ENCODE measurements at regions not wholly inside any gene's neighbourhood (a gene's known extent, or its start where the extent isn't known, plus 50 kb on each side); places are given as distances from the start of the nearest gene placed in this dataset.

- DNase-seq (no peak), ATAC-seq (no peak), FAIRE-seq (no peak)
- Histone ChIP-seq H3K4me1 (no peaks in the 10 kb centered on the region), H3K27ac (no peak overlapping the region), H3K4me3 (no peak overlapping the region), H3K9me3 (no peaks in the 10 kb centered on the region), H3K36me3 (no peaks in the 10 kb centered on the region), H3K27me3 (no peaks in the 10 kb centered on the region)
- intact Hi-C loops (cut with DNase I), result no loop called here
- WGBS, 2 donors, result 86 to 93% methylated on average over 2 of the region's 2 CpGs
- TF ChIP-seq CTCF (IDR thresholded peaks at IDR 0.05), result no peak
Measured at GRCh38 chr10:78568620-78569019, 500.1 kb upstream of the ZMIZ1 start.

- Histone ChIP-seq H3K27ac (no peak overlapping the region), H3K4me3 (no peak overlapping the region), H3K27me3 (no peaks in the 10 kb centered on the region), H3K4me1 (no peaks in the 10 kb centered on the region), H3K36me3 (no peaks in the 10 kb centered on the region), H3K9me3 (no peaks in the 10 kb centered on the region)
- intact Hi-C loops (cut with DNase I), result no loop called here
- ATAC-seq (no peak), FAIRE-seq (no peak), DNase-seq (no peak)
- WGBS, 2 donors, result 81 to 84% methylated on average over 7 of the region's 7 CpGs
- TF ChIP-seq CTCF (IDR thresholded peaks at IDR 0.05), result no peak
Measured at GRCh38 chr10:78570633-78571235, 498.0 kb upstream of the ZMIZ1 start.

GRCh38 chr10:78571286-78571685 is 497.5 kb upstream of the ZMIZ1 start:
- 87 to 89% methylated on average over 7 of the region's 7 CpGs for WGBS, 2 donors
- no peaks in the 10 kb centered on the region for H3K4me1 ChIP-seq
- H3K4me3 ChIP-seq, result no peak overlapping the region
- TF ChIP-seq CTCF (IDR thresholded peaks at IDR 0.05), result no peak
- intact Hi-C loops (cut with DNase I), result no loop called here
- H3K27ac ChIP-seq, result no peak overlapping the region
- H3K9me3 ChIP-seq, result no peaks in the 10 kb centered on the region
- no peak for DNase-seq
- H3K36me3 ChIP-seq, result no peaks in the 10 kb centered on the region
- ATAC-seq, result no peak
- no peaks in the 10 kb centered on the region for H3K27me3 ChIP-seq
- no peak for FAIRE-seq

DNA sequence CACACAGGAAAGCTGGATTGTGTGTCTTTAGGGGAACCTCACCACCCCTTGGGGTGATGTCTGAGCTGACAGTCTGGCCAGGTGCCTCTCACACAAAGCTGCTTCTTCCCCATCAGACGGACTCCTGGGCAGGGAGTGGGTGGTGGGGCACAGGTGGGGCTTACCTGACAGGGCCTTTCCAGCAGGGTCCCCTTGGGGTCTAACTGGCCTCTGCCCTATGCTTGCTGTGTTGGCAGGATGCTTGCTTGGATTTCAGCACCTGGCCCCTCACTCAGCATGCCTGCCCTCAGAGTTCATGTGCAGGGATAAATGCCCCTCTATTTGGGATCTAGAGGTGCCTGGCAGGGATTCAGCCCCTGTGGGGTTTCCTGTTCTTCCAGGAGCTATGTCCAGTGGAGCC is 496.9 kb upstream of the ZMIZ1 start:
- Histone ChIP-seq H3K36me3 (no peaks in the 10 kb centered on the region), H3K4me3 (no peak overlapping the region), H3K27ac (no peak overlapping the region), H3K9me3 (no peaks in the 10 kb centered on the region), H3K4me1 (no peaks in the 10 kb centered on the region), H3K27me3 (no peaks in the 10 kb centered on the region)
- intact Hi-C loops (cut with DNase I), result no loop called here
- DNase-seq, result no peak
- 59 to 100% methylated on average over 1 of the region's 1 CpG for WGBS, 2 donors
- ATAC-seq, result no peak
- TF ChIP-seq CTCF (IDR thresholded peaks at IDR 0.05), result no peak
- FAIRE-seq, result no peak

DNA sequence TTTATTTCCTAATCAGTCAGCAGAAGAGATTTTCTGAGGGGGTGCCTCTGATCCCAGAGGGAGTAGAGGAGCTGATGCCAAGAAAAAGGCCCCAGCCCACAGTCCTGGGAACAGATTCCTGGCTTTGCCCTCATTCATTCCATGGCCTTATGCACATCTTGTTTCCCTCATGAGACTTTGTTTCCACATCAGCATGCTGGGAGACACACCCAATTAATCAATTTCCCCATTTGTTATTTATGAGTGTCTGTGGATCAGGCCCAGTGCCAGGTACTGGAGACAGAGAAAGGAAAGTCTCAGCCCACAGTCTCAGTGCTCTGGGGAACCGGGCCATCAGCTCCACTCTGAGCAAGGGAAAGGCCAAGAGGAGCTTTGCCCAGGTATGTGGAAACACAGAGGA is 496.2 kb upstream of the ZMIZ1 start:
- intact Hi-C loops (cut with DNase I), result no loop called here
- DNase-seq (no peak), FAIRE-seq (no peak), ATAC-seq (no peak)
- Histone ChIP-seq H3K4me1 (no peaks in the 10 kb centered on the region), H3K27ac (no peak overlapping the region), H3K9me3 (no peaks in the 10 kb centered on the region), H3K36me3 (no peaks in the 10 kb centered on the region), H3K4me3 (no peak overlapping the region), H3K27me3 (no peaks in the 10 kb centered on the region)
- WGBS, 2 donors, result 57 to 75% methylated on average over 1 of the region's 1 CpG
- TF ChIP-seq CTCF (IDR thresholded peaks at IDR 0.05), result no peak

Data from pancreas (tissue), 10 donors.